ENCODE measurements at regions not wholly inside any gene's neighbourhood (a gene's known extent, or its start where the extent isn't known, plus 50 kb on each side); places are given as distances from the start of the nearest gene placed in this dataset.

- TF ChIP-seq EZH2phosphoT487 (IDR thresholded peaks at IDR 0.05; ENCODE audit: insufficient read depth, low read depth) (no peak), EZH2 (IDR thresholded peaks at IDR 0.05; ENCODE audit: insufficient read depth, poor library complexity, severe bottlenecking) (no peak)
Observed at GRCh38 chr2:226137201-226137811, 662.3 kb downstream of the IRS1 start.

Measured in GM23248 (cell line).